ENCODE measurements at regions not wholly inside any gene's neighbourhood (a gene's known extent, or its start where the extent isn't known, plus 50 kb on each side); places are given as distances from the start of the nearest gene placed in this dataset.

DNA sequence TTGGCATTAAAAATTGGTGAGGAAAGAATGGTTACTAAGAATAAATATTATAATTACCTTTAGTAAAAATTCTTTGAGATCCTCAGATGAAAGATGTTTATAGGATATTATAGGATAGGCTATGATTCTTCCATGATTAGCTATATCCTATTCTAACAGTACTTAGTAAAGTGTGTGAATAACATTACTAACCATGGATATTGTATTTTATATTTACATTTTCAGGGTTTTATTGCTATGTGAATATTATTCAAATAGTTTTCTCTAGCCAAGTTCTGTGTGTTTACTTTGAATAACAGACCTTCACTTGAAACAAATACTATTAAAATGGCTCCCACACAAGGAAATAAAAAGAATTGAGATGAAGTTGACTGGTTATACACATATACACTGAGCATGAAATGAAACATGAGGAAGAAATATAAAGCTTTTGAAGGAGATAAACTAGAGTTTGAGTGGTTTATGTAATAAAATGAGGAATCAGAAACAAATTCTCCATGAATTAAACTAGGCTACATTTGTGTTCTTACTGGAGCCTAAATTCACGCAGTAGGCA, 479.4 kb upstream of the PKN2 start:
- ATAC-seq = no peak
- POLR2A ChIA-PET = no interaction called here
- CTCF ChIA-PET = no interaction called here

DNA sequence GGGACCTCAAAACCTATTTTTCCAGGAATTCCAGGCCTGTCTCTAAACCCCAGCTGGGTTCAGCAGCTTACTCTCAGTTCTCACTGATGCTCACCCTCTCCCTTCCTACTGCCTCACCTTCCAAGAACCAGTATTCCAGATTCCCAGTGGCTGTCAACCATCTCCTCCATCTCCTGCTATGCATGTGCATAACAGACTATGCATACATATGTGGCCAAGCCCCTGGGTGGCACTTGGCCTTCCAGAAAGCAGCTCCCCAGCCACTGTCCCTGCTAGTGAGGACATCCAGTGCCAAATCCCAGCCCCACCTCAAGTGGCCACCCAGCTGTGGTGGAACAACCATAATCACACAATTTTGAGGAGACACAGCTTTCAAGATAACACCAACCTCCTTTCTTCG, 475.7 kb upstream of the PKN2 start:
- no peak for DNase-seq (ENCODE audit: low read depth, low spot score)

More for the DNA sequence above, 479.4 kb upstream of the PKN2 start:
- Histone ChIP-seq H3K4me1 (ENCODE audit: control insufficient read depth, insufficient read depth, low read length) (no peaks in the 10 kb centered on the region), H3K9me3 (ENCODE audit: control insufficient read depth, insufficient read depth, low read depth, low read length) (no peaks in the 10 kb centered on the region), H3K4me3 (ENCODE audit: low read depth in 2 of 2, low read length in 2 of 2) (no peak overlapping the region), H3K27me3 (ENCODE audit: control insufficient read depth, insufficient read depth, low read length) (no peaks in the 10 kb centered on the region), H3K27ac (ENCODE audit: low read length) (no peak overlapping the region), H3K36me3 (ENCODE audit: control insufficient read depth, insufficient read depth, low read length) (no peaks in the 10 kb centered on the region)
- BruUV-seq (replicated peaks) = no TSS peak
- intact Hi-C loops (cut with micrococcal nuclease; ENCODE audit: unreplicated experiment) (no loop called here), in situ Hi-C loops (cut with HindIII; ENCODE audit: low pct_unique_long_range_greater_than_20kb, low sequenced_read_pairs) (no loop called here)
- TF ChIP-seq SIN3A (IDR thresholded peaks at IDR 0.05; ENCODE audit: borderline replicate concordance, insufficient read depth, low read depth, low read length) = no peak
- no peak for TF ChIP-seq POLR2AphosphoS5 (IDR thresholded peaks at IDR 0.05; ENCODE audit: low read depth, low read length)
- DNase-seq (ENCODE audit: low read depth, low spot score) = no peak

More for the DNA sequence above, 475.7 kb upstream of the PKN2 start:
- TF ChIP-seq, protein P1, sequence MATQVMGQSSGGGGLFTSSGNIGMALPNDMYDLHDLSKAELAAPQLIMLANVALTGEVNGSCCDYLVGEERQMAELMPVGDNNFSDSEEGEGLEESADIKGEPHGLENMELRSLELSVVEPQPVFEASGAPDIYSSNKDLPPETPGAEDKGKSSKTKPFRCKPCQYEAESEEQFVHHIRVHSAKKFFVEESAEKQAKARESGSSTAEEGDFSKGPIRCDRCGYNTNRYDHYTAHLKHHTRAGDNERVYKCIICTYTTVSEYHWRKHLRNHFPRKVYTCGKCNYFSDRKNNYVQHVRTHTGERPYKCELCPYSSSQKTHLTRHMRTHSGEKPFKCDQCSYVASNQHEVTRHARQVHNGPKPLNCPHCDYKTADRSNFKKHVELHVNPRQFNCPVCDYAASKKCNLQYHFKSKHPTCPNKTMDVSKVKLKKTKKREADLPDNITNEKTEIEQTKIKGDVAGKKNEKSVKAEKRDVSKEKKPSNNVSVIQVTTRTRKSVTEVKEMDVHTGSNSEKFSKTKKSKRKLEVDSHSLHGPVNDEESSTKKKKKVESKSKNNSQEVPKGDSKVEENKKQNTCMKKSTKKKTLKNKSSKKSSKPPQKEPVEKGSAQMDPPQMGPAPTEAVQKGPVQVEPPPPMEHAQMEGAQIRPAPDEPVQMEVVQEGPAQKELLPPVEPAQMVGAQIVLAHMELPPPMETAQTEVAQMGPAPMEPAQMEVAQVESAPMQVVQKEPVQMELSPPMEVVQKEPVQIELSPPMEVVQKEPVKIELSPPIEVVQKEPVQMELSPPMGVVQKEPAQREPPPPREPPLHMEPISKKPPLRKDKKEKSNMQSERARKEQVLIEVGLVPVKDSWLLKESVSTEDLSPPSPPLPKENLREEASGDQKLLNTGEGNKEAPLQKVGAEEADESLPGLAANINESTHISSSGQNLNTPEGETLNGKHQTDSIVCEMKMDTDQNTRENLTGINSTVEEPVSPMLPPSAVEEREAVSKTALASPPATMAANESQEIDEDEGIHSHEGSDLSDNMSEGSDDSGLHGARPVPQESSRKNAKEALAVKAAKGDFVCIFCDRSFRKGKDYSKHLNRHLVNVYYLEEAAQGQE (IDR thresholded peaks at IDR 0.05; ENCODE audit: insufficient read depth in 1 of 2, low read depth in 2 of 2, low read length in 1 of 2) = no peak
- TF ChIP-seq, protein P2, sequence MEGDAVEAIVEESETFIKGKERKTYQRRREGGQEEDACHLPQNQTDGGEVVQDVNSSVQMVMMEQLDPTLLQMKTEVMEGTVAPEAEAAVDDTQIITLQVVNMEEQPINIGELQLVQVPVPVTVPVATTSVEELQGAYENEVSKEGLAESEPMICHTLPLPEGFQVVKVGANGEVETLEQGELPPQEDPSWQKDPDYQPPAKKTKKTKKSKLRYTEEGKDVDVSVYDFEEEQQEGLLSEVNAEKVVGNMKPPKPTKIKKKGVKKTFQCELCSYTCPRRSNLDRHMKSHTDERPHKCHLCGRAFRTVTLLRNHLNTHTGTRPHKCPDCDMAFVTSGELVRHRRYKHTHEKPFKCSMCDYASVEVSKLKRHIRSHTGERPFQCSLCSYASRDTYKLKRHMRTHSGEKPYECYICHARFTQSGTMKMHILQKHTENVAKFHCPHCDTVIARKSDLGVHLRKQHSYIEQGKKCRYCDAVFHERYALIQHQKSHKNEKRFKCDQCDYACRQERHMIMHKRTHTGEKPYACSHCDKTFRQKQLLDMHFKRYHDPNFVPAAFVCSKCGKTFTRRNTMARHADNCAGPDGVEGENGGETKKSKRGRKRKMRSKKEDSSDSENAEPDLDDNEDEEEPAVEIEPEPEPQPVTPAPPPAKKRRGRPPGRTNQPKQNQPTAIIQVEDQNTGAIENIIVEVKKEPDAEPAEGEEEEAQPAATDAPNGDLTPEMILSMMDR (IDR thresholded peaks at IDR 0.05) = no peak
- TF ChIP-seq POLR2AphosphoS5 (IDR thresholded peaks at IDR 0.05; ENCODE audit: low read depth, low read length) = no peak
- no peak for TF ChIP-seq SIN3A (IDR thresholded peaks at IDR 0.05; ENCODE audit: borderline replicate concordance, insufficient read depth, low read depth, low read length)
- TF ChIP-seq TCF7L2 (IDR thresholded peaks at IDR 0.05; ENCODE audit: low read depth, low read length) = no peak
- H3K4me1 ChIP-seq (ENCODE audit: control insufficient read depth, insufficient read depth, low read length) = no peaks in the 10 kb centered on the region
- H3K27me3 ChIP-seq (ENCODE audit: control insufficient read depth, insufficient read depth, low read length) = no peaks in the 10 kb centered on the region
- no peak overlapping the region for H3K4me3 ChIP-seq (ENCODE audit: low read depth in 2 of 2, low read length in 2 of 2)
- in situ Hi-C loops (cut with HindIII; ENCODE audit: low pct_unique_long_range_greater_than_20kb, low sequenced_read_pairs) (no loop called here), intact Hi-C loops (cut with micrococcal nuclease; ENCODE audit: unreplicated experiment) (no loop called here)
- POLR2A ChIA-PET = no interaction called here
- H3K36me3 ChIP-seq (ENCODE audit: control insufficient read depth, insufficient read depth, low read length) = no peaks in the 10 kb centered on the region
- ATAC-seq = no peak
- no peaks in the 10 kb centered on the region for H3K9me3 ChIP-seq (ENCODE audit: control insufficient read depth, insufficient read depth, low read depth, low read length)
- H3K27ac ChIP-seq (ENCODE audit: low read length) = no peak overlapping the region
- BruUV-seq (replicated peaks) = no TSS peak
- CTCF ChIA-PET = no interaction called here

Measured in Panc1 (cell line).